ENCODE measurements at regions not wholly inside any gene's neighbourhood (a gene's known extent, or its start where the extent isn't known, plus 50 kb on each side); places are given as distances from the start of the nearest gene placed in this dataset.

GRCh38 chr7:115217373-115217772, 295.5 kb downstream of the MDFIC start:
- Histone ChIP-seq H3K4ac (ENCODE audit: low read depth in 1 of 2, low read length in 2 of 2) (no peak overlapping the region), H3K23ac (ENCODE audit: low read length in 2 of 2) (no peak overlapping the region), H3K27me3 (ENCODE audit: control insufficient read depth in 1 of 2, insufficient read depth in 1 of 2, low read length in 2 of 2) (no peaks in the 10 kb centered on the region), H4K91ac (ENCODE audit: low read length) (no peak overlapping the region), H3K27ac (ENCODE audit: low read length, poor library complexity, severe bottlenecking) (no peak overlapping the region), H3K14ac (ENCODE audit: low read length in 2 of 2) (no peak overlapping the region), H2BK12ac (ENCODE audit: low read length in 2 of 2) (no peak overlapping the region), H4K8ac (ENCODE audit: low read length) (no peak overlapping the region), H3K4me2 (ENCODE audit: low read length, poor library complexity, severe bottlenecking) (no peak overlapping the region), H3K9me3 (ENCODE audit: control insufficient read depth, low read length) (no peaks in the 10 kb centered on the region), H3K9ac (ENCODE audit: low read length) (no peak overlapping the region), H2AFZ (ENCODE audit: low read depth, low read length) (no peak overlapping the region), H3K36me3 (ENCODE audit: control insufficient read depth in 1 of 2, insufficient read depth in 2 of 2, low read depth in 1 of 2, low read length in 2 of 2) (no peaks in the 10 kb centered on the region), H3K4me3 (ENCODE audit: insufficient read depth in 1 of 2, low read depth in 1 of 2, low read length in 2 of 2) (no peak overlapping the region), H3K18ac (ENCODE audit: low read depth in 1 of 2, low read length in 2 of 2) (no peak overlapping the region), H2BK15ac (ENCODE audit: low read depth, poor library complexity, severe bottlenecking) (no peak overlapping the region), H3K4me1 (ENCODE audit: control insufficient read depth, insufficient read depth, low read depth, low read length) (no peaks in the 10 kb centered on the region), H2BK120ac (ENCODE audit: low read depth, low read length) (no peak overlapping the region), H2BK5ac (ENCODE audit: low read depth, low read length, poor library complexity, severe bottlenecking) (no peak overlapping the region), H3K79me1 (replicated peaks; ENCODE audit: low read length, poor library complexity, severe bottlenecking) (no peaks in the 10 kb centered on the region), H2AK5ac (ENCODE audit: low read length, severe bottlenecking) (no peak overlapping the region)
- DNase-seq = no peak
- WGBS = no CpG with 5 or more reads among the region's 1 CpG

- H3K18ac ChIP-seq (ENCODE audit: low read depth in 1 of 2, low read length in 2 of 2) = no peak overlapping the region
- no peak overlapping the region for H3K23ac ChIP-seq (ENCODE audit: low read length in 2 of 2)
- H3K27ac ChIP-seq (ENCODE audit: low read length, poor library complexity, severe bottlenecking) = no peak overlapping the region
- no peak overlapping the region for H2BK15ac ChIP-seq (ENCODE audit: low read depth, poor library complexity, severe bottlenecking)
- DNase-seq = no peak
- H3K9me3 ChIP-seq (ENCODE audit: control insufficient read depth, low read length) = no peaks in the 10 kb centered on the region
- H3K27me3 ChIP-seq (ENCODE audit: control insufficient read depth in 1 of 2, insufficient read depth in 1 of 2, low read length in 2 of 2) = no peaks in the 10 kb centered on the region
- H3K79me1 ChIP-seq (replicated peaks; ENCODE audit: low read length, poor library complexity, severe bottlenecking) = no peaks in the 10 kb centered on the region
- no peak overlapping the region for H2BK5ac ChIP-seq (ENCODE audit: low read depth, low read length, poor library complexity, severe bottlenecking)
- H4K8ac ChIP-seq (ENCODE audit: low read length) = no peak overlapping the region
- WGBS = 92% methylated on average over 1 of the region's 1 CpG
- H3K9ac ChIP-seq (ENCODE audit: low read length) = no peak overlapping the region
- H2BK12ac ChIP-seq (ENCODE audit: low read length in 2 of 2) = no peak overlapping the region
- no peak overlapping the region for H2AFZ ChIP-seq (ENCODE audit: low read depth, low read length)
- no peaks in the 10 kb centered on the region for H3K4me1 ChIP-seq (ENCODE audit: control insufficient read depth, insufficient read depth, low read depth, low read length)
- H2AK5ac ChIP-seq (ENCODE audit: low read length, severe bottlenecking) = no peak overlapping the region
- H4K91ac ChIP-seq (ENCODE audit: low read length) = no peak overlapping the region
- H3K36me3 ChIP-seq (ENCODE audit: control insufficient read depth in 1 of 2, insufficient read depth in 2 of 2, low read depth in 1 of 2, low read length in 2 of 2) = no peaks in the 10 kb centered on the region
- H3K14ac ChIP-seq (ENCODE audit: low read length in 2 of 2) = no peak overlapping the region
- no peak overlapping the region for H3K4me2 ChIP-seq (ENCODE audit: low read length, poor library complexity, severe bottlenecking)
- H3K4ac ChIP-seq (ENCODE audit: low read depth in 1 of 2, low read length in 2 of 2) = no peak overlapping the region
- no peak overlapping the region for H2BK120ac ChIP-seq (ENCODE audit: low read depth, low read length)
- no peak overlapping the region for H3K4me3 ChIP-seq (ENCODE audit: insufficient read depth in 1 of 2, low read depth in 1 of 2, low read length in 2 of 2)
These were observed 294.8 kb downstream of the MDFIC start for GRCh38 chr7:115216652-115217051.

GRCh38 chr7:115211171-115211570, 289.3 kb downstream of the MDFIC start:
- Histone ChIP-seq H3K9me3 (ENCODE audit: control insufficient read depth, low read length) (peaks cover 4% of the 10 kb centered on the region), H3K14ac (ENCODE audit: low read length in 2 of 2) (no peak overlapping the region), H3K9ac (ENCODE audit: low read length) (no peak overlapping the region), H3K4ac (ENCODE audit: low read depth in 1 of 2, low read length in 2 of 2) (no peak overlapping the region), H3K79me1 (replicated peaks; ENCODE audit: low read length, poor library complexity, severe bottlenecking) (no peaks in the 10 kb centered on the region), H3K23ac (ENCODE audit: low read length in 2 of 2) (no peak overlapping the region), H3K4me3 (ENCODE audit: insufficient read depth in 1 of 2, low read depth in 1 of 2, low read length in 2 of 2) (no peak overlapping the region), H3K27me3 (ENCODE audit: control insufficient read depth in 1 of 2, insufficient read depth in 1 of 2, low read length in 2 of 2) (no peaks in the 10 kb centered on the region), H2BK120ac (ENCODE audit: low read depth, low read length) (no peak overlapping the region), H3K18ac (ENCODE audit: low read depth in 1 of 2, low read length in 2 of 2) (no peak overlapping the region), H2BK15ac (ENCODE audit: low read depth, poor library complexity, severe bottlenecking) (no peak overlapping the region), H3K36me3 (ENCODE audit: control insufficient read depth in 1 of 2, insufficient read depth in 2 of 2, low read depth in 1 of 2, low read length in 2 of 2) (no peaks in the 10 kb centered on the region), H3K27ac (ENCODE audit: low read length, poor library complexity, severe bottlenecking) (no peak overlapping the region), H2AK5ac (ENCODE audit: low read length, severe bottlenecking) (no peak overlapping the region), H3K4me1 (ENCODE audit: control insufficient read depth, insufficient read depth, low read depth, low read length) (no peaks in the 10 kb centered on the region), H2BK12ac (ENCODE audit: low read length in 2 of 2) (no peak overlapping the region), H4K8ac (ENCODE audit: low read length) (no peak overlapping the region), H4K91ac (ENCODE audit: low read length) (no peak overlapping the region), H2AFZ (ENCODE audit: low read depth, low read length) (no peak overlapping the region), H2BK5ac (ENCODE audit: low read depth, low read length, poor library complexity, severe bottlenecking) (no peak overlapping the region), H3K4me2 (ENCODE audit: low read length, poor library complexity, severe bottlenecking) (no peak overlapping the region)
- 94% methylated on average over 1 of the region's 1 CpG for WGBS
- no peak for DNase-seq

- DNase-seq = no peak
- no peak overlapping the region for H4K91ac ChIP-seq (ENCODE audit: low read length)
- no peak overlapping the region for H2BK5ac ChIP-seq (ENCODE audit: low read depth, low read length, poor library complexity, severe bottlenecking)
- H3K4me1 ChIP-seq (ENCODE audit: control insufficient read depth, insufficient read depth, low read depth, low read length) = no peaks in the 10 kb centered on the region
- no peak overlapping the region for H3K4ac ChIP-seq (ENCODE audit: low read depth in 1 of 2, low read length in 2 of 2)
- H3K18ac ChIP-seq (ENCODE audit: low read depth in 1 of 2, low read length in 2 of 2) = no peak overlapping the region
- H3K9me3 ChIP-seq (ENCODE audit: control insufficient read depth, low read length) = peaks cover 9% of the 10 kb centered on the region
- no peaks in the 10 kb centered on the region for H3K27me3 ChIP-seq (ENCODE audit: control insufficient read depth in 1 of 2, insufficient read depth in 1 of 2, low read length in 2 of 2)
- no peak overlapping the region for H3K4me2 ChIP-seq (ENCODE audit: low read length, poor library complexity, severe bottlenecking)
- H3K27ac ChIP-seq (ENCODE audit: low read length, poor library complexity, severe bottlenecking) = no peak overlapping the region
- H2AFZ ChIP-seq (ENCODE audit: low read depth, low read length) = no peak overlapping the region
- H3K4me3 ChIP-seq (ENCODE audit: insufficient read depth in 1 of 2, low read depth in 1 of 2, low read length in 2 of 2) = no peak overlapping the region
- H3K36me3 ChIP-seq (ENCODE audit: control insufficient read depth in 1 of 2, insufficient read depth in 2 of 2, low read depth in 1 of 2, low read length in 2 of 2) = no peaks in the 10 kb centered on the region
- H2BK12ac ChIP-seq (ENCODE audit: low read length in 2 of 2) = no peak overlapping the region
- no peak overlapping the region for H2BK120ac ChIP-seq (ENCODE audit: low read depth, low read length)
- no peak overlapping the region for H4K8ac ChIP-seq (ENCODE audit: low read length)
- no peak overlapping the region for H3K14ac ChIP-seq (ENCODE audit: low read length in 2 of 2)
- 75% methylated on average over 1 of the region's 4 CpGs for WGBS
- no peak overlapping the region for H3K9ac ChIP-seq (ENCODE audit: low read length)
- no peaks in the 10 kb centered on the region for H3K79me1 ChIP-seq (replicated peaks; ENCODE audit: low read length, poor library complexity, severe bottlenecking)
- no peak overlapping the region for H3K23ac ChIP-seq (ENCODE audit: low read length in 2 of 2)
- no peak overlapping the region for H2AK5ac ChIP-seq (ENCODE audit: low read length, severe bottlenecking)
- no peak overlapping the region for H2BK15ac ChIP-seq (ENCODE audit: low read depth, poor library complexity, severe bottlenecking)
These were observed 288.7 kb downstream of the MDFIC start for GRCh38 chr7:115210552-115210951.
